ENCODE measurements at regions not wholly inside any gene's neighbourhood (a gene's known extent, or its start where the extent isn't known, plus 50 kb on each side); places are given as distances from the start of the nearest gene placed in this dataset.

DNA sequence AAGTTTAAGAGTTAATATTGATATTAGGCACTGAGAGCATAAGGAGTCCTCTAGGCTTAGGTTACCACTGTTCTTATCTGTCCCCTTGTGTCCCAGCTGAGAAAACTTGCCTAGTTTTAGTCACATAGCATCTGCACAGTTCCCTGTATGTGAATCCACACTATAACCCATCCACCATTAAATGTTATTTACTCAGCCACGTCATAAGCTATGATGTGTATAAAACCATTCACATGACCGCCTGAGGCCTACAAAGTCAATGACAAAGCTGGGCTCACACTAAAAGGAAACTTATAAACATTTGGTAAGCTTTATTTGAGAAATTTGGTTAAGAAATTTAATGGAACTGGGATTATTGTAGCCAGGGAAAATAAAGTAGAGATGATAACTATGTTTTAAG is 59.2 kb upstream of the TFAP2D start:
- no peak for DNase-seq

DNA sequence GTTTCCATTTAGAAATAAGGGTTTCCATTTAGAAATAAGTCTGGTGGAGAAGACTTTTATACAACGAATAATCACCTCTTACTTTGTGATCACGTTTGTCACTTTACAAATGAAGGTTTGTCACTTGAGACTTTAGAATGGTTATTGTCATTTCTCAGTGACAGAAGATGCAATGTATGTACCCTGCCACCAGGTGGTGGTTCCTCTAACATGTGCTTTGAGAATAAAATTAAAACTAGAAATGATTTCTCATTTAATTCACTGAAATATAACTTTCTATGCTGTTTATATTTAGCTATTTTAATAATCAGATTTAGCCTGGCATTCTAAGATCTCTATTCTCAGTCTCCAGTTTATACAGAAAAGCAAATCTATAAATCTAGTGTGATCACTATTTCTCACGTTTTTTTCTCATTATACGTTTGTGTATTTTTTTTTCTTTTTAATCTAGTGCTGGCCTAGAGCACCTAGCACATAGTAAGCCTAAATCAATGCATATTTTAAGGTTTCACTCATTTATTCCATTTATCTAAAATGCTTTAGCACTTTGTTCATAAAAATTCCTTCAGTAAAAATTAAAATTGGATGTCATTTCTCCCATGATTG is 57.4 kb upstream of the TFAP2D start:
- DNase-seq, result peak; percentile 6

DNA sequence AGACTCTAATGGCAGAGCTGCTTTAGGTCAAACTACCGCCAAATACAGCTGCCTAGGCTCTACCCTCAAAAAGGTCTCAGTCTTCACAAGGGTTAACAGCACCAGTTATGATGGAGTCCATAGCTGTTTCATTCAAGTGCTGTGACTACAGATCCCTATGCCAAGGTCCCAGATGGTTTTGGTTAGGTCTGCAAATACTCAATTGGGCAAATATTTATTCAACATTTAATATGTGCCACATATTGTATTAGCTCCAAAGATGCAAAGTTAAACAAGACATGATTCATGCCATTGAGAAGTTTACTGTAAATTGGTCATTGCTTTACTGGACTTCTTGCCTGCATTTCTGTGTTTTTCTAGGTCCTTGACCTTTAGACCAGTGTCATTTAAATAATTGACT is 55.8 kb upstream of the TFAP2D start:
- DNase-seq, result no peak

DNA sequence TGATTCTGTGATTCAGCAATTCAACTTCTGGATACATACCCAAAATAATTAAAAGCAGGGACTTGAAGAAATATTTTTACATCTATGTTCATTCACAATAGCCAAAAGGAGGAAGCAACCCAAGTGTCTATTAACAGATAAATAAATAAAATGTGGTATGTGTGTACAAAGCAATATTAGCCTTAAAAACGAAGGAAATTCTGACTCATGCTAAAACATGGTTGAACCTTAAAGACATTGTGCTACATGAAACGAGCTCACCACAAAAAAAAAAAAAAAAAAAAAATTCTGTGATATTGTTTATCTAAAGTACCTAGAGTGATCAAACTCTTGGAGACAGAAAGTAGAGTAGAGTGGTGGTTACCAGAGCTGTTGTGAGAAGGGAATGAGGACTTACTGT is 54.8 kb upstream of the TFAP2D start:
- DNase-seq, result no peak

DNA sequence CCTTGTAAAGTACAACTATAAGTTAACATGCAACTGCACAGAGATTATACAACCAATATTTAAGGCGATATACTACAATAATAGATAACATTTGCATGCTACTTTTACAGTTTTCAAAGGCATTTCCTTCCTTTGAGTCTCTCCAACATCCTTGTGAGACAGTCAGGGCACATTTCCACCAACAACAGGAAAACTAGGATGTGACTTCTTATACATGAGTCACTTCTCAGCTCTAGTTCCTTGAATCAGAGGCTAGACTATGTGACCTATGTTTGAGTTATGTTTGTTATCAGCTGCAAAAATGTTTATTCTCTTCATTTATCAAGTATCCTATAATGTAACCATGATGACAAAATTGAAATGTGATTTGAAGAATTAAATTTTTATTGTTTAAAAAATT is 51.7 kb upstream of the TFAP2D start:
- DNase-seq, result no peak

Measured in inflammatory macrophage treated with lipopolysaccharide for 4 hours (primary cell).